HG03342 (cell line): ENCODE measurements at regions not wholly inside any gene's neighbourhood (a gene's known extent, or its start where the extent isn't known, plus 50 kb on each side); places are given as distances from the start of the nearest gene placed in this dataset.

Source experiments
- ATAC-seq: cut with Tn5 transposase; IDR thresholded peaks from one replicate; pipeline ENCODE4 v1.9.1; 2021; ENCODE audit warnings: mild to moderate bottlenecking, moderate library complexity; ENCODE audit not compliant: unreplicated experiment

DNA sequence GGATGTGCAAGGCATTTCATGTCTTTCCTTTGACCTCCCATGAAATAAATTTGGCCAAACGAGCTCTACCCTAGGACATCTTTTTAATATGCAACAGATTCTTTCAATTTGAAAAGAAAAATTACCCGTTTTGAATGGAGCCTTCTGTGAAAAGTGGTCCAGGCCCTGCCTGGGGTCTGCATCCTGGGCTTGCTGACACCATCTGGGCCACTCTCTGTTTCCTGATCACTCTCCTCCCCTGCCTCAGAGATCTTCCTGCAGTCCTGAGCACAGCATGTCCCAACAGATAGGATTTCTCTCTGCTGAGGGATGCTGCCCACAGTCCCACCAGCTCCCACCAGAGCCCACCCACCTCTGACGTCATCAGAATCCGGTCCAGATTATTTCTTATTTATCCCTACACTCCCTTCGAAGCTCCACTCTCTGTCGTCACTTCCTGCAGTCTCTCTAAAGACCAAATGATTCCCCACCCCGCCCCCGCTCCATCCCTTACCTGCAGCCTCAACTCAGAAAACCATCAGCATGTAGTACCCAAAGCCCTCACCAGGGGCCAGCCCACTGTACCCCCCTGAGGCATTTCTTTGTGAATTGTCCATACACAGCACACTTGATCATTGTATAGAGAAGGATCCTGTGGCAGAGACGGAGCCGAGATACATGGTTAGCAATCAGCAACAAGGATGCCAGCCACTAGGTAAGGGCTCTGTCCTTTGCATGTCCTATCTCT lies 192.1 kb upstream of the MGMT start:
- ATAC-seq = no peak

DNA sequence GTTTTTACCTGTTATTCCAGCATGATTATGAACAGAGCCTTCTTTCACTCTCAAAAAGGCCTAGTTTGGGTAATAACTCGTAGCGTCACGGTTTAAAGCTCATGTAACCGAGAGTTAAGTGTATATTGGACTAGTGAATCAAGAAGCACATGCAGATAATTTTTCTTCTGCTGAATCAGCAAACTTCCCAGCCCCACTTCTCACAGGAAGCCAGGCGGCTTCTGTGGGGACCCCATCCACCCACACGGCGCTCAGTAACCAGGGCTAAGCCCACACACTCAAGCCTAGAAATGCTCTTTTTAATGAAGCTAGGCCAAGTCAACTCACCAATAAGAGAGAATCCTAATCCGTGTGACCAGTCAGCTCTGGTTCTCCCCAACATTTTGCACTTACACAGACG lies 191.2 kb upstream of the MGMT start:
- ATAC-seq = no peak

DNA sequence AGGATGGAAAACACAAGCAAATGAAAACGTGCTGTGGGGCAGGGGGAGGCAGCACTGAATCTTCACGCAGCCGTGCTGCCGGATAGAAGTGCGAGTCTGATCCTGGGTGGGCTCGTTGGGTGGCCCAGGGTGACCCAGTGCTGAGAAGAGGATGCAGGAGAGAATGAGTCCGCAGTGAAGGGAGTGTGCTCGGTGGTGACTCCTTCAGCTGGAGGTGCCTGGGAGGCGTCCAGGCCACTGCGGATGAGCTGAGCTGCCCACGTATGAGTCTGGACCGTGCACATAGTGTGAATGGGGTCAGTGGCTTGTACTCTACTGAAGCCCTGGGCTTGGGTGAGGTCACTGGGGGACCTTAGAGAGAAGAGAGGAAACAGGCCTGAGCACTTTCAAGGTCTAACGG lies 190.0 kb upstream of the MGMT start:
- ATAC-seq = no peak

DNA sequence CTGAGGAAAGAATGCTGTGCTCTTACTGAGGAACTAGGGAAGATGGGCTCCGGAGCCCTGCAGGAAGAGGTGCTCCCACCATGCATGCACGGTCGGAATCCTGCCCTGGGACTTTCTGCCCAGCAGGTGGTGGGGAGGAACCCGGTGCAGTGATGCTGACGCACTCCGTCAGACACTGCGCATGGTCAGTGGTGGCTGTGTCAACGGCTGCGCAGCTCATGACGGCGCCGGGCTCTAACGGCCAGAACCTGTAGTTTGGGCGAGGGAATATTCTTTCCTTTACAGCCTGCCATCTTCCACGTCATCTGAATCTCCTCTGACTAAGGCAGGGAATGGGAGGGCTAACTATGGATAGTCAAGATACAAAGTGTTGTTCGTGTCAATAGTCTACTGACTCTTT lies 189.2 kb upstream of the MGMT start:
- no peak for ATAC-seq

DNA sequence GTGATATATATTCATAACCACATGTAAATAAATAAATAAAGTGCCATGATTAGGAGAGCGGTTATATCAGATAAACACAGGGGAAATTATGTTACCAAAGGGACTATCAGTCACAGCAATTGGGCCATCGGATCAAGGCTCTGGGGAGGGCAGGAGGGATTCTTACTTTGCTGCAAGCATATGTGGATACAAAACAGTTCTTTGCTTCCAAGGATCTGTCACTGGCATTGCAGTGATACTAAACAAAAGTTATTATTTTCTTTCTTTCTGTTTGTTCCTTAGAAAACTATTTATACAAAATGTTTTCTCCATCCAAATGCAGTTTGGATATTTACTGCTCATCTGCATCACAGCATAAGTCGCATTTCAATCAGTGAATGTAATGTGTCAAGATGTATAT lies 188.4 kb upstream of the MGMT start:
- no peak for ATAC-seq

DNA sequence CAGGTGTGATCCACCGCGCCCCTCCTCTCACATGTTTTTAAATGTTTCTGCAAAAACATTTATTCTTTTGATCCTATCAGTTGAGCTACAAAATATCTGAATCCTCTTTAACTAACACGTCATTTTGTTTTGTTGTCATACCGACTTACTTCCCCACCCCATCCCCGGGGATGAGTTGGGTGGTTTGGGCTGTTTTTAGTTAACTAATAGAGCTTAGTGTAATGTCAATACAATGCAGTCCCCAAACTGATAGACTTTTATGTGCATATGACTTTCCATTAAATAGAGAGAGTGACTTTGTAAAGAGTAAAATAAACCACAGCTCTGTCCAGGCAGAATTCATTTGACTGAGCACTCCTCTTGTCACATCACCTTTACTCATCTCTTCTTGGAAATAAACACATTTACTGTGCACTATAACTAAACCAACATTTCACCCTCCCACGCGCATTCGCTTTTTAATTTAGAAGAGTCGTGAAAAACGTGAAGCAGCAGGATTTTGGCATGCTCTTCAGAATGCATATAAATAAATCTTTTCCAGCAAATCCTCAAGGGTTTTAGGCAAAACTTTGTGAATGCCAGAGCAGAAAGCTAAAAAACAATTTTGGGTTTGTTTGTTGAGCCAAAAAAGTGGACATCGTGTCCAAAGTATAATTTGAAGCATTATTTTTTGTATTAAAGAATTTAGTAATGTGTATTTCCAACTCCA lies 187.4 kb upstream of the MGMT start:
- ATAC-seq = no peak

DNA sequence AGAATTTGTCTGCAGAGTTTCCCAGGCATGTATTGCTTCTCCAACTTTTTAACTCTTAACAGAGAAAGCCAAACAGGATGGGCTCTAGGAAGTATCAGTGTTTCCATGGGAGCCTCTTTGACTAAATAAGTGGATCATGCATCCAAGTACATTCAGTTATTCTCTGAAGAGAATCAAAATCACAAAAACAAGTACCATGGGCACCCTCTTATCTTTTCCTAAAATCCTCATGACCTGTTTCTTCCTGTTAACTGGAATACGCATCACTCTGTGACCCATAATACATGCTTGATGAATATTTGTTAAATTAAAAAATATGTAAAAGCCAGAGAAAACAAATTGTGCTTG lies 186.9 kb upstream of the MGMT start:
- ATAC-seq = no peak

DNA sequence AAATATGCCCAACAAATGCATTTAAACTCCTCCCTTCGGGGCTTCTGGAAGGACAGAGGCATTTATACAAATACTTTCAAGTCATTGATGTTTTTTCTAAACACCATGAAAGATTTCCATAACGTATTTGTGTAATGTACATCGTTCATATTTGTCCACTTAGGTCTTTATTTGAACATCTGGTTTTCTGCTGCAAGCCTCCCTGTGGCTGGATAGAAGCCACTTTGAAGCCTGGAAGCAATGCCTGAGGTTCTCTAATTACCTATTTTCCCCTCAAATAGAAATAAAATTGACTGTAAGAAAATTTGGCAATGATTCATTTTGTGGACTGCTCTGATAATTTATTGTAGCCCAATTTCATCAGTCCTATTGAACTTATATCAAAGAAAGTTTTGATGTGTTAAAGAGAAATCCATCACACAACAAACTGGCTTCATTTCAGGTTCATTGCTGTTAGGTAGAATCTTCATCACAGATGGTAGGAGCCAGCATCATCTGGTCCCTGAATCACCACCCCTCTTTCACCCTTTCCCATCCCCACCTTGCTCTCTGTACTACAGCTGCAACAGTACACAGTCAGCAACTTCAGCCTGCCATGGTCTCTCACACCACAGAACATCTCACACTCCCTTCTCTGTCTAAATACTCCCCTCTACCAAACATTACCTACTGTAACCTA lies 186.0 kb upstream of the MGMT start:
- no peak for ATAC-seq

DNA sequence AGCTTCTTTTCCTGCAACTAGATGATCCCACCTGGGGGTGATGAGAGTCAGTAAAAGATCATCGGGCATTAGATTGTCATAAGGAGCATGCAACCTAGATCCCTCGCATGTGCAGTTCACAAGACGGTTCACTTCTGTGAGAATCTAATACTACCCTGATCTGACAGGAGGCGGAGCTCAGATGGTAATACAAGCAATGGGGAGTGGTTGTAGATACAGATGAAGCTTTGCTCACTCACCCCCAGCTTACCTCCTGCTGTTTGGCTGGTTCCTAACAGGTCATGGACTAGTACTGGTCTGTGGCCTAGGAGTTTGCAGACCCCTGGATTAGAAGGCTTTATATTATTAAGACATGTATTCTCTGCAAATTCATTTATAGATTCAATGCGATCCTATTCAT lies 181.6 kb upstream of the MGMT start:
- ATAC-seq = no peak

DNA sequence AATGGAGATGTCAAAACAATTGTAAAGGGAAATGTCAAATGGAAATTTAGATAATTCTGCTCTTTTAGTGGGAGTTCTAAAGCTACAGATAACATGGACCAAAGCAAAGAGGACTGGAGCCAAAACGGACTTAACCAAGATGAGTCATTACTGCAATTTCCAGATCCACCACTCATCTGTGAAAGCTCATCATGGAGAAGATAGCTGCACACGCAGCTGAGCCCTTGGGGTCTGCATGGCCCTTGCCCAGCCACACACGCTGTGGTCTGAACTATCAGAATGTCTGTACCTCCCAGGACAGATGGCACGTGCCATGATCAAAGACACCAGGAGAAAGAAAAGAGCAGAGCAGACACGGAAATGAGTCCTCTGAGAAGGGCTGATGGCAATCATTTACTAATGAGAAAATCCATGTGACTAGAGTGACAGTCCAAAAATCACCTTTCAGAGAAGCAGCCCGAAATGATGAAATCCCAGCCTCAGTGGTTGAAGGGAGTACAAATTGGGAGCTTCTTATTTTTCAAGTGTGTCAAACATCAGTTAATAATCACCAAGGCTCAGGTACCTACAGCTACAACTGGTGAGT lies 177.9 kb upstream of the MGMT start:
- no peak for ATAC-seq

DNA sequence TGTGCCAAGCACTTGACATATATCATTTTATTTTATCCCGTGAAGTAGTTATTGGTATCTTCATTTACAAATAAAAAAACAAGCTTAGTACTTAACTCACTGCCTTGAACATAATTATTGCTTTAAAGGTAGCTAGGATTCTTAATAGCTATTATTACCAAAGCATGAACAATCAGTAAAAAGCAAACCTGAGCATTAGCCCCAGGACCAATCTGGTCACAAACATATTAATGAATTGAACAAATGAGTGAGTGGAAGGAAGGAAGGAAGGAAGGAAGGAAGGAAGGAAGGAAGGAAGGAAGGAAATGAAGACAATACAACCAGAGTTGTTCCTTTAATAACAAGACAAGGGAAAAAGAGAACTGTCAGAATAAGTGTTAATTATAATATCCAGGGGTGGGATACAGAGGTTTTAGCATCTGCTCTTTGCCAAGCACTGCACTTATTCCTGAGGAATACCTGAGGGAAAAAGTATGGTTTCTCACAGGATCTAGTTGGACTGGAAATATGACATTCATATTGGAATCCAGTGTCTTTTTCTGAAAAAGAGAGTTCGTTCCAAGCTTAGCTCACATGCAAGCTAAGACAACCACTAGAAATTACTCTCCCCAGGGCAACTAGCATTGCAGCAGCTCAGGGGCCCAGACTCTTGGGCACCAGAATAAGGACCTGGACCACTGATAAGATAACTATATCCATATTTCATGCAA lies 172.9 kb upstream of the MGMT start:
- no peak for ATAC-seq

DNA sequence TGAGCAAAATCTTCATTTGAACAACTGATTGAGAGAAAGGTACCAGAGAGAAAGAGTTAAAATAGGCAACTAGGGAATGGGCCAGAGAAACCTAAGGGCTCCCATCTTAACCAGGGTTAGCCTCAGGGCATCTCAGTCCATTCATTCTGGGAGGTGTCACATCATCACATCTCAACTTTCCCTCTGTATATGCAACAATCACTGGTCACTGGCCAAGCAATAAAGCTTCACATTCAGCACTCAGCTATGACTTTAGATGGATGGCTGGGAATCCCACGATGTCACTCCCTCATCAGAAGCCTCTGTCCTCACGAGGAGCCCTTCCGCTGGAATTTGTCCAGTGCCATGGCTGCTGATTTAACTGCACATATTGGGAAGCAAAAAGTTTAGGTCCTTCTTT lies 172.1 kb upstream of the MGMT start:
- no peak for ATAC-seq

DNA sequence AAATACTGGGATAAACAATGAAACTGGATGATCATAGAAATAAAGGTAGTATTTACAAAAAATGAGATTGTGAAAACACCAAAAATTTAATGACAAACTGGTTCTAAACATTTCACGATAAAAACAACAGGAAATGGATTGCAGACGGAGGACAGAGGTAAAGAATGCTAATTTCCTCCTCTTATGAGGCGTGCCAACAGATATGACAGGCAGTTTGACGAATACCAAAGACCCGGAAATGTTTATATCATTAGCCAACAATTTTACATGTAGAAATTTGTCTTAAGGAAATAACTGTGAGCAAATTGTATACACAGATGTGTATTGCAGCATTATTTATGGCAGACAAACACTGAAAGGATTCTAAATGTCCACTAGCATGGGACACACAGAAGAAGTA lies 162.0 kb upstream of the MGMT start:
- ATAC-seq = no peak

DNA sequence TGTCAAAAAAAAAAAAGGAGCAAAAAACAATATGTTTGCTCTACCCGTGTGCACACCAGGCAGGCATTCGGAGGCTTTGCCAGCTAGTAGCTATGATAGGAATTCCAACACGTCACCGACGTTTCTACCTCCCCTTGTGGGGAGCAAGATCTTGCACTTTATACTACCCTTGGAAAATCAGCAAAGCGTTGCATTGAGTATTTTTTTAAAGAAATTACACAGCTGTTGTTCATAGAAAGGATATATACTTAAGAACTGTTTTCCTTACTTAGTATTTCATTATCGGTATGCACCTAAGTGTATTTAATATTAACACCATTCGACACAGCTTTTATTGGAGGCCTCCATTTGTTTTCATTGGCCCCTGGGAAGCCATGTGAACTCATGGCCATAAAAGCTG lies 159.9 kb upstream of the MGMT start:
- no peak for ATAC-seq

DNA sequence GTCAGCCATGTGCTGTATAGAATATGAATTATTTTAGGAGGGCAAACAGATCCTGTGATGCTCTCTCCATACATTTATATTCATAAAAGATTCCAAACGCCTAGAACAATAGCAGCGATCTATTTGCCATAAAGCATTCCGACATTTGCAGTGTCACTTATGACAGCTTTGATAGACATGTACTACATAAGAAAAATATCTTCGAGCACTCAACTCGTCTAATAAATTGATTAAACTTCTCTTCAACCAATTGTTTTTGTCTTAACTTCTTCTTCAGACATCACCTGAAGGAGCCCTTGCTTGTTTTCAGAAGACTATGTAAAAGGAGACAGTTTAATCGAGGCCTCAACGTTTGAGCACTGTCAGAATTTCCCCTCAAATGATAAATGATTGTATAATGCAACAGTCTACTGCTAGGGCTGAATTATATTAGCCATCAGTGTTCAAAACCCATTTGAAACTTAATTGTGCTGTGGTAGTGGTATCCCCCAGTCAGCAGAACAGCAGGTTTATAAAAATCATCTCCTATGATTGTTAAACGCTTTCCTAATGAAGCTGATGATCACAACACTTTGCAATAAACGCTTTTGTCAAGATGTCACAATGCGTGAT lies 158.0 kb upstream of the MGMT start:
- no peak for ATAC-seq

DNA sequence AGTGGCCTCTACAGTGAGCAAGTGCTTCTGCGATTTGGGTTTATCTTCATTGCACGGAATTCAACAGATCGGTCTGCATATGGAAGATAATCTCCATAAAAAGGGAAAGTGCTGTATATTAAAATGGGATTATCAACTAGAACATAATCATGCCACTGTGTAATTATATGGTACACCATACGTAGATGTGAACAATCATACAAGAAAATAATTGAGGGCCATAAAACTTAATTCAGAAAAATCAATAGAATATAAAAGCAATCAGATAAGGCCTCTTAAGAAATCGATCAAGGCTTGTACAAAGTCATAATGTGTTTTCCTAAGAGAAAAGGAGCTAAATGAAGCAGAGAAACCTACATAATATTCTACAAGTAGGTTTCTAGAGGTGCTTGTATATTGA lies 157.5 kb upstream of the MGMT start:
- no peak for ATAC-seq

DNA sequence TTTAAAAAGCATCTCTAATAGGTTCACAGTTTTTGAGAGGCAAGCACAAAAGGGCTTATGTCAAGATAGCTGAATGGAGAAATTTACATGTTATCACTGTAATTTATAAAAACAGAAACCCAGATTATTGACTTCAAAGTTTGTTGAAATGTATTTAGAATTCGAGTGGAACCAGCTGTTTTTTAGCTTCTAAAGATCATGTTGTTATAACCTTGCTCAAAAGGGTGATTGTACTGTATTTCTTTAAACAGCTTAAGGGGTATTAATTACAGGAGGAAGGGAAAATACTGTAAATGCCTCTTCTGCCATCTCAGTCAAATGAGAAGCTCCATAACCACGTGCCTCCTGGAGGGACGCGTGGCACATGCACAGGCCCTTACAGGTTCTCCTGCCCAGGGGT lies 156.2 kb upstream of the MGMT start:
- ATAC-seq = no peak

DNA sequence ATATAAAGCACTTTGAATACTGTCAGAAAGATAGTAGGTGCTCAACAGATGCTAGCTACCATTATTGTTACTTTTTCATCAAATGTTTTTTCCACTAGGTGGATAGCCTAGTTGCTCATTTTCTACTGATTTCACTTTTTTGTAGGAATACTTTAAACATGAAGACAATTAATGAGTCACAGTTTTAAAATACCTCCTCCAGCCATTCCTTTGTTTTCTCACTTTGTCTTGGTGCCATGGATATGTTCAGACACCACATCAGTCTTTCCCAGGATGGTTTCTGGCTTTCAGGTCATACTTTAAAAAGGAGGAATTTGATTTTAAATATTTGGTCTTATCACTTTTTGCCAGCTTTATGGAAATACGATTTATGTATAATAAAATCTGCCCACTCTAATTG lies 147.1 kb upstream of the MGMT start:
- ATAC-seq = no peak

DNA sequence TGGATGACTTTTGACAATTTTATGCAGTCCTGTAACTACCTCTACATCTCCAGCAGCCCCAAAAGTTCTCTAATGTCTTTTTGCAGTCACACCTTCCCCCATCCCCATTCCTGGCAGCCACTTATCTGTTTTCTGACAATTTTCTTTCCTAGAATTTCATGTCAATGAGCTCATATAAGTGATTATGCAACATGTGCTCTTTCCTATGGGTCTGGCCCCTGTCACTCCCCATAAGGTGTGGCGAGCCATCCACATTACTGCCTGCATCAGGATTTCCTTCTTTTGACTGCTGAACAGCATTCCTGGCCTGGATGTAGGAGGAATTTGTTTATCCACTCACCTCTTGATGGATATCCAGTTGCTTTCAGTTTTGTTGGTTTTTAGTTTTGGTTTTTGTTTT lies 146.7 kb upstream of the MGMT start:
- ATAC-seq = no peak

DNA sequence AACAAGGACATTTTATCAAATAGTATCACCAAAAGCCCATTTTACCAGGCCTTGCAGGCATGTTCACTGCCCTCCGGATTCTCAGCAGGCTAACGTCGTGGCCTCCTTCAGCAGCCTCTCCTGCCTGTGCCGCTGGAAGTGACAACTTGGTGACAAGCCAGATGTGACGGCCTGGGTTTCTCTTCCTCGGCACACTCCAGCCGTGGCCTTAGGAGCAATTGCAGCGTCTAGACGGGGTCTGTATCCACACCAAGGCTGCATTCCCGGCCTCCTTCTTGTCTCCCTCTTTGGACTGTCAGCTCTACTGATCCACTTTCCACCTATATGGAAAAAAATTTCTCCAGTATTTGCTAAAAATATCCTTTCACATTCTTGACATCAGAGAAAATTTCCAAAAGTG lies 145.3 kb upstream of the MGMT start:
- no peak for ATAC-seq
